Uterus (tissue), 2 donors: ENCODE measurements at regions not wholly inside any gene's neighbourhood (a gene's known extent, or its start where the extent isn't known, plus 50 kb on each side); places are given as distances from the start of the nearest gene placed in this dataset.

Experiments used
- POLR2A ChIP-seq, 2 donors: fragments of 450-650 bp; IDR thresholded peaks; one replicate each; pipeline ENCODE4 v1.6.1; 2016; ENCODE audit warnings: antibody characterized with exemption in 2 of 2, mild to moderate bottlenecking in 1 of 2, moderate library complexity in 1 of 2
- TF ChIP-seq, protein P1 (sequence below), 4 experiments: fragments of 200-600 bp in 2 of 4; fragments of 450-650 bp in 2 of 4; sonication (generic) in 2 of 4; IDR thresholded peaks; one replicate each; pipeline ENCODE4 v1.5.1; 2016 to 2019; ENCODE audit warnings: antibody characterized with exemption in 4 of 4, mild to moderate bottlenecking in 2 of 4, moderate library complexity in 1 of 4

GRCh38 chr10:121085367-121085766, 234.2 kb downstream of the WDR11 start:
- TF ChIP-seq, protein P1, sequence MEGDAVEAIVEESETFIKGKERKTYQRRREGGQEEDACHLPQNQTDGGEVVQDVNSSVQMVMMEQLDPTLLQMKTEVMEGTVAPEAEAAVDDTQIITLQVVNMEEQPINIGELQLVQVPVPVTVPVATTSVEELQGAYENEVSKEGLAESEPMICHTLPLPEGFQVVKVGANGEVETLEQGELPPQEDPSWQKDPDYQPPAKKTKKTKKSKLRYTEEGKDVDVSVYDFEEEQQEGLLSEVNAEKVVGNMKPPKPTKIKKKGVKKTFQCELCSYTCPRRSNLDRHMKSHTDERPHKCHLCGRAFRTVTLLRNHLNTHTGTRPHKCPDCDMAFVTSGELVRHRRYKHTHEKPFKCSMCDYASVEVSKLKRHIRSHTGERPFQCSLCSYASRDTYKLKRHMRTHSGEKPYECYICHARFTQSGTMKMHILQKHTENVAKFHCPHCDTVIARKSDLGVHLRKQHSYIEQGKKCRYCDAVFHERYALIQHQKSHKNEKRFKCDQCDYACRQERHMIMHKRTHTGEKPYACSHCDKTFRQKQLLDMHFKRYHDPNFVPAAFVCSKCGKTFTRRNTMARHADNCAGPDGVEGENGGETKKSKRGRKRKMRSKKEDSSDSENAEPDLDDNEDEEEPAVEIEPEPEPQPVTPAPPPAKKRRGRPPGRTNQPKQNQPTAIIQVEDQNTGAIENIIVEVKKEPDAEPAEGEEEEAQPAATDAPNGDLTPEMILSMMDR (IDR thresholded peaks at IDR 0.05) = no peak
- TF ChIP-seq POLR2A (IDR thresholded peaks at IDR 0.05) = no peak
